ENCODE measurements at regions not wholly inside any gene's neighbourhood (a gene's known extent, or its start where the extent isn't known, plus 50 kb on each side); places are given as distances from the start of the nearest gene placed in this dataset.

DNA sequence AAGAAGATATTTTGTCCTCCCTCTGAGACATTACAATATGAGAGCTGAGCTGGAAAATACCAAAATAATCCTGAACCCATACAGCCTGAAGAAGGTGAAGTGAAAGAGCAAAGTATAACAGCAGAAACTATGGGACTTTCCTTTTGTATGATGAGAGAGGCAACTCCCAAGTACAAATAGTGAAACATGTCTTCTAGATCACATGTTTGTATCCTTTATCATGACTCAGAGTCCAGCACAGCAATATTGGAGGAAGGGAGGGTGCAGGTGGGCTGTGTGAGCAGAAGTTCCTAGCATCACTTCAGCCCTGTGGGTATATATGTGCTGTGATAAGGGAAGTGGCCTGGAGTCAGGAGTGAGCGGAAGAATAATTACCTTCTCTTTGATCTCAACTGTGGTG, 265.6 kb upstream of the NRXN1 start:
- no peak overlapping the region for H3K4me3 ChIP-seq (ENCODE audit: low read length)
- H3K27ac ChIP-seq (ENCODE audit: low read length) = peak overlapping the region; percentile 7; the same call in 1 of the 2 replicates
- no peaks in the 10 kb centered on the region for H4K20me1 ChIP-seq (ENCODE audit: insufficient read depth, low read length)
- H3F3A ChIP-seq (ENCODE audit: insufficient read depth, low read length) = no peaks in the 10 kb centered on the region
- H3K36me3 ChIP-seq (replicated peaks; ENCODE audit: insufficient read depth, low read length) = no peaks in the 10 kb centered on the region
- 0 out of 2 replicates have a peak, but pooled peaks cover 3% of the 10 kb centered on the region for H3K4me1 ChIP-seq (ENCODE audit: low read length)
- H3K9me3 ChIP-seq (replicated peaks; ENCODE audit: insufficient read depth, low read length) = no peaks in the 10 kb centered on the region
- no peaks in the 10 kb centered on the region for H3K9me2 ChIP-seq (replicated peaks; ENCODE audit: insufficient read depth, low read length)
- H2AFZ ChIP-seq (ENCODE audit: low read length) = peak overlapping the region; percentile 28; the same call in 1 of the 2 replicates
- no peak overlapping the region for H3K9ac ChIP-seq (ENCODE audit: low read length)
- peak; percentile 32 for DNase-seq
- TF ChIP-seq EZH2phosphoT487 (IDR thresholded peaks at IDR 0.05; ENCODE audit: low read length) = no peak
- TF ChIP-seq, protein P1, sequence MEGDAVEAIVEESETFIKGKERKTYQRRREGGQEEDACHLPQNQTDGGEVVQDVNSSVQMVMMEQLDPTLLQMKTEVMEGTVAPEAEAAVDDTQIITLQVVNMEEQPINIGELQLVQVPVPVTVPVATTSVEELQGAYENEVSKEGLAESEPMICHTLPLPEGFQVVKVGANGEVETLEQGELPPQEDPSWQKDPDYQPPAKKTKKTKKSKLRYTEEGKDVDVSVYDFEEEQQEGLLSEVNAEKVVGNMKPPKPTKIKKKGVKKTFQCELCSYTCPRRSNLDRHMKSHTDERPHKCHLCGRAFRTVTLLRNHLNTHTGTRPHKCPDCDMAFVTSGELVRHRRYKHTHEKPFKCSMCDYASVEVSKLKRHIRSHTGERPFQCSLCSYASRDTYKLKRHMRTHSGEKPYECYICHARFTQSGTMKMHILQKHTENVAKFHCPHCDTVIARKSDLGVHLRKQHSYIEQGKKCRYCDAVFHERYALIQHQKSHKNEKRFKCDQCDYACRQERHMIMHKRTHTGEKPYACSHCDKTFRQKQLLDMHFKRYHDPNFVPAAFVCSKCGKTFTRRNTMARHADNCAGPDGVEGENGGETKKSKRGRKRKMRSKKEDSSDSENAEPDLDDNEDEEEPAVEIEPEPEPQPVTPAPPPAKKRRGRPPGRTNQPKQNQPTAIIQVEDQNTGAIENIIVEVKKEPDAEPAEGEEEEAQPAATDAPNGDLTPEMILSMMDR (IDR thresholded peaks at IDR 0.05; ENCODE audit: low read length) = no peak
- no peak for TF ChIP-seq EZH2 (optimal IDR thresholded peaks at IDR 0.05; ENCODE audit: low read depth, low read length)
- peak overlapping the region; percentile 5; the same call in 1 of the 2 replicates for H3K4me2 ChIP-seq (ENCODE audit: low read depth, low read length)
- no peaks in the 10 kb centered on the region for H3K79me2 ChIP-seq (ENCODE audit: low read length)
- no peaks in the 10 kb centered on the region for H3K27me3 ChIP-seq (replicated peaks; ENCODE audit: insufficient read depth, low read length)

DNA sequence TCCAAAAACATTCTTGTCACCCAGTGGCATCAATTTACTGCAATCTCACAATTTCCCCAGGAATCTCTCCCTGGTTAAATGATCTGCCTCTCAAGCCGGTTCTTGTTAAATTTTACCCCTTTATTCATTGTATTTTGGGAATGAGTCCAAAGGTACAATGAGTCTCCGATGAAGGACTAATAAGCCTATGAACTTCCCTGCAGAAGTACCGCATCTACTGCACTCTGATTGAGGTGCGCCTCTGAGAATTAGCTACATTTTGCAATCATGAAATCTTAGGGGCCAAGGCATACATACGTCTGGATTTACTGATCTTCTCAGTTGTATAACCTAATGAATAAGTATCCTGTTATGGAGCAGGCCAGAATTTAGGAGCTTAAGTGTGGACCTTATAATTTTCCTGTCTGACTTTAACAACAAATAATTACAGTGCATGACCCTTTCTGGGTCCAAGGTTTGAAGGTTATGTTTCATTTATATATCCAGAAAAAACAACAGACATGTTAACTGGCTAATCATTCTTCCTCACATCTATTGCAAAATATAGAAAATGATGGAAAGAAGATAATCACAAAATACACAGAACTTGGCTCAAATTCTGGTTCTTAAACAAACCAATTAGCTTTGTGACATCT, 261.8 kb upstream of the NRXN1 start:
- Histone ChIP-seq H3K79me2 (ENCODE audit: low read length) (no peaks in the 10 kb centered on the region), H3F3A (ENCODE audit: insufficient read depth, low read length) (no peaks in the 10 kb centered on the region), H3K9me2 (replicated peaks; ENCODE audit: insufficient read depth, low read length) (no peaks in the 10 kb centered on the region), H3K4me3 (ENCODE audit: low read length) (no peak overlapping the region), H4K20me1 (ENCODE audit: insufficient read depth, low read length) (no peaks in the 10 kb centered on the region), H3K4me1 (ENCODE audit: low read length) (0 out of 2 replicates have a peak, but pooled peaks cover 3% of the 10 kb centered on the region), H3K4me2 (ENCODE audit: low read depth, low read length) (no peak overlapping the region), H3K27ac (ENCODE audit: low read length) (no peak overlapping the region), H3K27me3 (replicated peaks; ENCODE audit: insufficient read depth, low read length) (no peaks in the 10 kb centered on the region), H3K9ac (ENCODE audit: low read length) (no peak overlapping the region), H3K36me3 (replicated peaks; ENCODE audit: insufficient read depth, low read length) (no peaks in the 10 kb centered on the region), H2AFZ (ENCODE audit: low read length) (no peak overlapping the region), H3K9me3 (replicated peaks; ENCODE audit: insufficient read depth, low read length) (no peaks in the 10 kb centered on the region)
- no peak for TF ChIP-seq EZH2 (optimal IDR thresholded peaks at IDR 0.05; ENCODE audit: low read depth, low read length)
- no peak for TF ChIP-seq EZH2phosphoT487 (IDR thresholded peaks at IDR 0.05; ENCODE audit: low read length)
- TF ChIP-seq, protein P1 (IDR thresholded peaks at IDR 0.05; ENCODE audit: low read length) = no peak
- DNase-seq = no peak

DNA sequence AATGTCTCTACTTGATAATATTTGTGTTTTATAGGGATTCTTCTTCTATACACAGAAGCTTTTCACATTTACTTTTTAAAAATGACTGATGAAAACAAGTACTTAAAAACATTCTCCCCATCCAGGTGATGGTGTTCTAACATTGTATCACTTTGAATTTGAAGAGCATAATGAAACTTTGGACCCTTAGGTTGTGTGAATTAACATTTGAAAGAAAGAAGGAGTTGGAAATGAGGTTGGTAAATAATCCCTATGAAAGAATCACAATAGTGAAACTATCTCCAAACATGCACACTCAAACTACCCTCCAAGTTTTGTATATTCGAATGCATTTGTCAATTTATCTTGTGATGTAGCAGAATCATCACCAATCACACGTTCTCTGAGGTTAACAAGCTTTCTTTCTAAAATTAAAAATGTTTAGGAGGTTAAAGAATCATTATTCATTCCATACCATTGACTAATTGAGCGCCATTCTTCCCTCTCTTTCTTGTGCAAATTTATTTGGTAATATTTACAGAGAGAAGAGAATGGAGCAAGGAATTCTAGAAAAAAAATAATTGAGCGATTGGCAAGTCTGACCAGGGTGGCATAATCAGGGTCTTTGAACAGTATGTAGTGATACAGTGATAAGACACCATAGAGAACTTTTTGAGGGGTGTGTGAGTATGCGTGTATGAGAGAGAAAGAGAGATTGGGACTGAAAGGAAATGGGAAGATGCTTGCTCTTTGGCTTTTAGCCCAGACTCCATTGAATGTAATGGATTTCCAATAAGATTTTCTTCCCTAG, 260.0 kb upstream of the NRXN1 start:
- Histone ChIP-seq H3K9me3 (replicated peaks; ENCODE audit: insufficient read depth, low read length) (no peaks in the 10 kb centered on the region), H4K20me1 (ENCODE audit: insufficient read depth, low read length) (no peaks in the 10 kb centered on the region), H3K27me3 (replicated peaks; ENCODE audit: insufficient read depth, low read length) (no peaks in the 10 kb centered on the region), H3K36me3 (replicated peaks; ENCODE audit: insufficient read depth, low read length) (no peaks in the 10 kb centered on the region), H3K9ac (ENCODE audit: low read length) (no peak overlapping the region), H3K27ac (ENCODE audit: low read length) (no peak overlapping the region), H3K79me2 (ENCODE audit: low read length) (no peaks in the 10 kb centered on the region), H3K4me1 (ENCODE audit: low read length) (no peaks in the 10 kb centered on the region), H2AFZ (ENCODE audit: low read length) (no peak overlapping the region), H3F3A (ENCODE audit: insufficient read depth, low read length) (no peaks in the 10 kb centered on the region), H3K4me2 (ENCODE audit: low read depth, low read length) (no peak overlapping the region), H3K4me3 (ENCODE audit: low read length) (no peak overlapping the region), H3K9me2 (replicated peaks; ENCODE audit: insufficient read depth, low read length) (no peaks in the 10 kb centered on the region)
- TF ChIP-seq EZH2phosphoT487 (IDR thresholded peaks at IDR 0.05; ENCODE audit: low read length) = no peak
- TF ChIP-seq, protein P1 (IDR thresholded peaks at IDR 0.05; ENCODE audit: low read length) = no peak
- no peak for TF ChIP-seq EZH2 (optimal IDR thresholded peaks at IDR 0.05; ENCODE audit: low read depth, low read length)
- DNase-seq = no peak
